ENCODE measurements at regions not wholly inside any gene's neighbourhood (a gene's known extent, or its start where the extent isn't known, plus 50 kb on each side); places are given as distances from the start of the nearest gene placed in this dataset.

DNA sequence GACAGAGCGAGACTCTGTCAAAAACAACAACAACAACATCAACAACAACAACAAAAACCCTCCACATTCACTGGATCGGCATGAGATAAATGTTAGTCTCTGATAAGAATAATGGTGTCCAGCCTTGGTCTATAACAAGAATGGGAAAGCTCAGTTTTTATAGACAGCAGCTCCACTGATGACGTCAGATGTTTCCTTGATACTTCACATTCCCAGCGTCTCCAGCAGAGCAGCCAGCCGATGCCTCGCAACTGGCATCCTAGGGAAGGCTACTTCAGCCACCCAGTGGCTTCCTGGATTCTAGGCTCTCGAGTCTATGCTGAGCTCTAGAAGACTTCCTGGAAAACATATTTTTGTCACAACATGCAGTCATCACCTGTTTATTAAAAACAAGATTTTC, 271.4 kb upstream of the SMIM21 start (continued):
- TF ChIP-seq, protein P1, sequence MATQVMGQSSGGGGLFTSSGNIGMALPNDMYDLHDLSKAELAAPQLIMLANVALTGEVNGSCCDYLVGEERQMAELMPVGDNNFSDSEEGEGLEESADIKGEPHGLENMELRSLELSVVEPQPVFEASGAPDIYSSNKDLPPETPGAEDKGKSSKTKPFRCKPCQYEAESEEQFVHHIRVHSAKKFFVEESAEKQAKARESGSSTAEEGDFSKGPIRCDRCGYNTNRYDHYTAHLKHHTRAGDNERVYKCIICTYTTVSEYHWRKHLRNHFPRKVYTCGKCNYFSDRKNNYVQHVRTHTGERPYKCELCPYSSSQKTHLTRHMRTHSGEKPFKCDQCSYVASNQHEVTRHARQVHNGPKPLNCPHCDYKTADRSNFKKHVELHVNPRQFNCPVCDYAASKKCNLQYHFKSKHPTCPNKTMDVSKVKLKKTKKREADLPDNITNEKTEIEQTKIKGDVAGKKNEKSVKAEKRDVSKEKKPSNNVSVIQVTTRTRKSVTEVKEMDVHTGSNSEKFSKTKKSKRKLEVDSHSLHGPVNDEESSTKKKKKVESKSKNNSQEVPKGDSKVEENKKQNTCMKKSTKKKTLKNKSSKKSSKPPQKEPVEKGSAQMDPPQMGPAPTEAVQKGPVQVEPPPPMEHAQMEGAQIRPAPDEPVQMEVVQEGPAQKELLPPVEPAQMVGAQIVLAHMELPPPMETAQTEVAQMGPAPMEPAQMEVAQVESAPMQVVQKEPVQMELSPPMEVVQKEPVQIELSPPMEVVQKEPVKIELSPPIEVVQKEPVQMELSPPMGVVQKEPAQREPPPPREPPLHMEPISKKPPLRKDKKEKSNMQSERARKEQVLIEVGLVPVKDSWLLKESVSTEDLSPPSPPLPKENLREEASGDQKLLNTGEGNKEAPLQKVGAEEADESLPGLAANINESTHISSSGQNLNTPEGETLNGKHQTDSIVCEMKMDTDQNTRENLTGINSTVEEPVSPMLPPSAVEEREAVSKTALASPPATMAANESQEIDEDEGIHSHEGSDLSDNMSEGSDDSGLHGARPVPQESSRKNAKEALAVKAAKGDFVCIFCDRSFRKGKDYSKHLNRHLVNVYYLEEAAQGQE (IDR thresholded peaks at IDR 0.05; ENCODE audit: borderline replicate concordance), result no peak
- TF ChIP-seq, protein P1 (CRISPR knock-in tag; IDR thresholded peaks at IDR 0.05; ENCODE audit: low read depth), result no peak
- TF ChIP-seq ATF7 (IDR thresholded peaks at IDR 0.05) (0 out of 2 replicates have a peak, but pooled peaks have one; percentile 36), CHD1 (IDR thresholded peaks at IDR 0.05; ENCODE audit: low read length) (no peak), SREBF2 (CRISPR knock-in tag; IDR thresholded peaks at IDR 0.05) (no peak), TAF7 (tag; IDR thresholded peaks at IDR 0.05) (no peak), FOXJ3 (CRISPR knock-in tag; IDR thresholded peaks at IDR 0.05) (no peak), FOS (IDR thresholded peaks at IDR 0.05; ENCODE audit: extremely low read depth, insufficient read length) (no peak), CBFA2T3 (IDR thresholded peaks at IDR 0.05) (no peak), CBX1 (IDR thresholded peaks at IDR 0.05; ENCODE audit: low read depth) (no peak), BRD9 (IDR thresholded peaks at IDR 0.05; ENCODE audit: low read depth, partially characterized antibody) (no peak)
- TF ChIP-seq, protein P2, sequence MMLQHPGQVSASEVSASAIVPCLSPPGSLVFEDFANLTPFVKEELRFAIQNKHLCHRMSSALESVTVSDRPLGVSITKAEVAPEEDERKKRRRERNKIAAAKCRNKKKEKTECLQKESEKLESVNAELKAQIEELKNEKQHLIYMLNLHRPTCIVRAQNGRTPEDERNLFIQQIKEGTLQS (IDR thresholded peaks at IDR 0.05), result peak; percentile 56
- TF ChIP-seq, protein P2 (CRISPR knock-in tag; conservative IDR thresholded peaks at IDR 0.05), result no peak
- TF ChIP-seq, protein P3, sequence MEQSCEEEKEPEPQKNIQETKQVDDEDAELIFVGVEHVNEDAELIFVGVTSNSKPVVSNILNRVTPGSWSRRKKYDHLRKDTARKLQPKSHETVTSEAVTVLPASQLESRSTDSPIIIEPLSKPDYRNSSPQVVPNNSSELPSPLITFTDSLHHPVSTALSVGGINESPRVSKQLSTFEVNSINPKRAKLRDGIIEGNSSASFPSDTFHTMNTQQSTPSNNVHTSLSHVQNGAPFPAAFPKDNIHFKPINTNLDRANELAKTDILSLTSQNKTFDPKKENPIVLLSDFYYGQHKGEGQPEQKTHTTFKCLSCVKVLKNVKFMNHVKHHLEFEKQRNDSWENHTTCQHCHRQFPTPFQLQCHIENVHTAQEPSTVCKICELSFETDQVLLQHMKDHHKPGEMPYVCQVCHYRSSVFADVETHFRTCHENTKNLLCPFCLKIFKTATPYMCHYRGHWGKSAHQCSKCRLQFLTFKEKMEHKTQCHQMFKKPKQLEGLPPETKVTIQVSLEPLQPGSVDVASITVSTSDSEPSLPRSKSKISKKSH (CRISPR knock-in tag; IDR thresholded peaks at IDR 0.05), result no peak

All from K562 (cell line).